Fibroblast of the aortic adventitia (primary cell): ENCODE measurements at regions not wholly inside any gene's neighbourhood (a gene's known extent, or its start where the extent isn't known, plus 50 kb on each side); places are given as distances from the start of the nearest gene placed in this dataset. TPM values are rescaled to one million over a fixed set of nuclear protein-coding genes. Genes with fewer than 3 reads are reported as not detected.

Experiments used
- DNase-seq: peaks from one replicate; pipeline ENCODE4 v3.0.0-alpha.2; 2010; ENCODE audit warnings: low read depth
- H3K4me3 ChIP-seq: 2 replicates; pipeline ENCODE4 v1.5.1; 2011; ENCODE audit warnings: low read depth, mild to moderate bottlenecking, control low read depth, low read length, moderate library complexity
- CTCF ChIP-seq: IDR thresholded peaks from 2 replicates; pipeline ENCODE4 v1.5.1; 2011; ENCODE audit warnings: mild to moderate bottlenecking, low read length, control low read depth, inconsistent platforms; ENCODE audit not compliant: insufficient read depth
- small RNA-seq: library from RNA; depleted of rRNA; stranded (forward); fragments of <200 nt; gene quantifications from one replicate; pipeline ENCODE3, GENCODE V24; 2012

GRCh38 chr4:168037676-168038075, 54.7 kb upstream of the ANXA10 start:
- no peak for TF ChIP-seq CTCF
- no peak overlapping the region for H3K4me3 ChIP-seq
- DNase-seq, result no peak

GRCh38 chr4:168039593-168039992, 52.7 kb upstream of the ANXA10 start:
- TF ChIP-seq CTCF, result peak; percentile 7
- no peak overlapping the region for H3K4me3 ChIP-seq
- DNase-seq, result no peak

Small RNAs in the stretch of these regions (small RNA-seq; reads per million reads assigned to genes)
- not detected for gene RN7SL776P
